ENCODE measurements at regions not wholly inside any gene's neighbourhood (a gene's known extent, or its start where the extent isn't known, plus 50 kb on each side); places are given as distances from the start of the nearest gene placed in this dataset.

- BruUV-seq (replicated peaks): no TSS peak
- ChIA-PET CTCF (no interaction called here), POLR2A (ENCODE audit: low non-redundant PET) (no interaction called here)
- Histone ChIP-seq H3K27ac (ENCODE audit: low read depth, low read length, poor library complexity, severe bottlenecking) (no peak overlapping the region), H3K4me3 (ENCODE audit: low read depth, low read length, poor library complexity, severe bottlenecking) (no peak overlapping the region), H3K36me3 (ENCODE audit: insufficient read depth, low read length, poor library complexity, severe bottlenecking) (no peaks in the 10 kb centered on the region), H3K27me3 (replicated peaks; ENCODE audit: insufficient read depth, low read depth, low read length, poor library complexity) (no peaks in the 10 kb centered on the region), H3K9me3 (ENCODE audit: low read depth, low read length, poor library complexity, severe bottlenecking) (no peaks in the 10 kb centered on the region), H3K4me1 (ENCODE audit: insufficient read depth, low read length, poor library complexity, severe bottlenecking) (no peaks in the 10 kb centered on the region)
- no peak for TF ChIP-seq CTCF (conservative IDR thresholded peaks at IDR 0.05; ENCODE audit: low read depth, low read length)
- TF ChIP-seq EZH2 (IDR thresholded peaks at IDR 0.05; ENCODE audit: borderline replicate concordance, low read depth, low read length, poor library complexity, severe bottlenecking): no peak
- no peak for DNase-seq (ENCODE audit: low spot score)
- intact Hi-C loops (cut with micrococcal nuclease; ENCODE audit: unreplicated experiment): no loop called here
These were observed 59.5 kb upstream of the ERCC6L2 start for GRCh38 chr9:95815961-95816360.

- no peaks in the 10 kb centered on the region for H3K9me3 ChIP-seq (ENCODE audit: low read depth, low read length, poor library complexity, severe bottlenecking)
- BruUV-seq (replicated peaks): no TSS peak
- peak; percentile 21 for DNase-seq (ENCODE audit: low spot score)
- ChIA-PET POLR2A (ENCODE audit: low non-redundant PET) (no interaction called here), CTCF (no interaction called here)
- no peaks in the 10 kb centered on the region for H3K36me3 ChIP-seq (ENCODE audit: insufficient read depth, low read length, poor library complexity, severe bottlenecking)
- TF ChIP-seq CTCF (conservative IDR thresholded peaks at IDR 0.05; ENCODE audit: low read depth, low read length) (no peak), EZH2 (IDR thresholded peaks at IDR 0.05; ENCODE audit: borderline replicate concordance, low read depth, low read length, poor library complexity, severe bottlenecking) (no peak)
- no peak overlapping the region for H3K4me3 ChIP-seq (ENCODE audit: low read depth, low read length, poor library complexity, severe bottlenecking)
- H3K4me1 ChIP-seq (ENCODE audit: insufficient read depth, low read length, poor library complexity, severe bottlenecking): no peaks in the 10 kb centered on the region
- no peak overlapping the region for H3K27ac ChIP-seq (ENCODE audit: low read depth, low read length, poor library complexity, severe bottlenecking)
- no peaks in the 10 kb centered on the region for H3K27me3 ChIP-seq (replicated peaks; ENCODE audit: insufficient read depth, low read depth, low read length, poor library complexity)
- intact Hi-C loops (cut with micrococcal nuclease; ENCODE audit: unreplicated experiment): no loop called here
These were observed 60.4 kb upstream of the ERCC6L2 start for GRCh38 chr9:95815133-95815532.

GRCh38 chr9:95813923-95814322 is 61.6 kb upstream of the ERCC6L2 start:
- POLR2A ChIA-PET (ENCODE audit: low non-redundant PET): no interaction called here
- DNase-seq (ENCODE audit: low spot score): no peak
- BruUV-seq (replicated peaks): no TSS peak
- Histone ChIP-seq H3K4me3 (ENCODE audit: low read depth, low read length, poor library complexity, severe bottlenecking) (no peak overlapping the region), H3K9me3 (ENCODE audit: low read depth, low read length, poor library complexity, severe bottlenecking) (no peaks in the 10 kb centered on the region), H3K36me3 (ENCODE audit: insufficient read depth, low read length, poor library complexity, severe bottlenecking) (no peaks in the 10 kb centered on the region), H3K4me1 (ENCODE audit: insufficient read depth, low read length, poor library complexity, severe bottlenecking) (no peaks in the 10 kb centered on the region), H3K27ac (ENCODE audit: low read depth, low read length, poor library complexity, severe bottlenecking) (no peak overlapping the region), H3K27me3 (replicated peaks; ENCODE audit: insufficient read depth, low read depth, low read length, poor library complexity) (no peaks in the 10 kb centered on the region)
- intact Hi-C loops (cut with micrococcal nuclease; ENCODE audit: unreplicated experiment): no loop called here
- CTCF ChIA-PET: no interaction called here
- TF ChIP-seq CTCF (conservative IDR thresholded peaks at IDR 0.05; ENCODE audit: low read depth, low read length): no peak
- TF ChIP-seq EZH2 (IDR thresholded peaks at IDR 0.05; ENCODE audit: borderline replicate concordance, low read depth, low read length, poor library complexity, severe bottlenecking): no peak

Data from A673 (cell line).